ENCODE measurements at regions not wholly inside any gene's neighbourhood (a gene's known extent, or its start where the extent isn't known, plus 50 kb on each side); places are given as distances from the start of the nearest gene placed in this dataset.

- DNase-seq (ENCODE audit: low read depth in 1 of 2, low spot score in 1 of 2), result no peak
- Histone ChIP-seq H3K27me3 (ENCODE audit: insufficient read depth, poor library complexity, severe bottlenecking) (no peaks in the 10 kb centered on the region), H3K4me3 (replicated peaks; ENCODE audit: insufficient read depth, low read length) (no peak overlapping the region), H3K27ac (replicated peaks) (no peak overlapping the region)
- TF ChIP-seq POLR2AphosphoS5 (IDR thresholded peaks at IDR 0.05; ENCODE audit: low read depth) (no peak), GABPA (IDR thresholded peaks at IDR 0.05; ENCODE audit: low read depth) (no peak), SPI1 (IDR thresholded peaks at IDR 0.05; ENCODE audit: borderline replicate concordance, low read depth) (no peak)
- TF ChIP-seq, protein P1, sequence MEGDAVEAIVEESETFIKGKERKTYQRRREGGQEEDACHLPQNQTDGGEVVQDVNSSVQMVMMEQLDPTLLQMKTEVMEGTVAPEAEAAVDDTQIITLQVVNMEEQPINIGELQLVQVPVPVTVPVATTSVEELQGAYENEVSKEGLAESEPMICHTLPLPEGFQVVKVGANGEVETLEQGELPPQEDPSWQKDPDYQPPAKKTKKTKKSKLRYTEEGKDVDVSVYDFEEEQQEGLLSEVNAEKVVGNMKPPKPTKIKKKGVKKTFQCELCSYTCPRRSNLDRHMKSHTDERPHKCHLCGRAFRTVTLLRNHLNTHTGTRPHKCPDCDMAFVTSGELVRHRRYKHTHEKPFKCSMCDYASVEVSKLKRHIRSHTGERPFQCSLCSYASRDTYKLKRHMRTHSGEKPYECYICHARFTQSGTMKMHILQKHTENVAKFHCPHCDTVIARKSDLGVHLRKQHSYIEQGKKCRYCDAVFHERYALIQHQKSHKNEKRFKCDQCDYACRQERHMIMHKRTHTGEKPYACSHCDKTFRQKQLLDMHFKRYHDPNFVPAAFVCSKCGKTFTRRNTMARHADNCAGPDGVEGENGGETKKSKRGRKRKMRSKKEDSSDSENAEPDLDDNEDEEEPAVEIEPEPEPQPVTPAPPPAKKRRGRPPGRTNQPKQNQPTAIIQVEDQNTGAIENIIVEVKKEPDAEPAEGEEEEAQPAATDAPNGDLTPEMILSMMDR (IDR thresholded peaks at IDR 0.05; ENCODE audit: insufficient read depth, low read length), result no peak
- TF ChIP-seq, protein P2, sequence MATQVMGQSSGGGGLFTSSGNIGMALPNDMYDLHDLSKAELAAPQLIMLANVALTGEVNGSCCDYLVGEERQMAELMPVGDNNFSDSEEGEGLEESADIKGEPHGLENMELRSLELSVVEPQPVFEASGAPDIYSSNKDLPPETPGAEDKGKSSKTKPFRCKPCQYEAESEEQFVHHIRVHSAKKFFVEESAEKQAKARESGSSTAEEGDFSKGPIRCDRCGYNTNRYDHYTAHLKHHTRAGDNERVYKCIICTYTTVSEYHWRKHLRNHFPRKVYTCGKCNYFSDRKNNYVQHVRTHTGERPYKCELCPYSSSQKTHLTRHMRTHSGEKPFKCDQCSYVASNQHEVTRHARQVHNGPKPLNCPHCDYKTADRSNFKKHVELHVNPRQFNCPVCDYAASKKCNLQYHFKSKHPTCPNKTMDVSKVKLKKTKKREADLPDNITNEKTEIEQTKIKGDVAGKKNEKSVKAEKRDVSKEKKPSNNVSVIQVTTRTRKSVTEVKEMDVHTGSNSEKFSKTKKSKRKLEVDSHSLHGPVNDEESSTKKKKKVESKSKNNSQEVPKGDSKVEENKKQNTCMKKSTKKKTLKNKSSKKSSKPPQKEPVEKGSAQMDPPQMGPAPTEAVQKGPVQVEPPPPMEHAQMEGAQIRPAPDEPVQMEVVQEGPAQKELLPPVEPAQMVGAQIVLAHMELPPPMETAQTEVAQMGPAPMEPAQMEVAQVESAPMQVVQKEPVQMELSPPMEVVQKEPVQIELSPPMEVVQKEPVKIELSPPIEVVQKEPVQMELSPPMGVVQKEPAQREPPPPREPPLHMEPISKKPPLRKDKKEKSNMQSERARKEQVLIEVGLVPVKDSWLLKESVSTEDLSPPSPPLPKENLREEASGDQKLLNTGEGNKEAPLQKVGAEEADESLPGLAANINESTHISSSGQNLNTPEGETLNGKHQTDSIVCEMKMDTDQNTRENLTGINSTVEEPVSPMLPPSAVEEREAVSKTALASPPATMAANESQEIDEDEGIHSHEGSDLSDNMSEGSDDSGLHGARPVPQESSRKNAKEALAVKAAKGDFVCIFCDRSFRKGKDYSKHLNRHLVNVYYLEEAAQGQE (IDR thresholded peaks at IDR 0.05; ENCODE audit: insufficient replicate concordance, low read depth), result no peak
Measured at GRCh38 chr4:126375462-126376054, 1060.8 kb downstream of the FAT4 start.

DNA sequence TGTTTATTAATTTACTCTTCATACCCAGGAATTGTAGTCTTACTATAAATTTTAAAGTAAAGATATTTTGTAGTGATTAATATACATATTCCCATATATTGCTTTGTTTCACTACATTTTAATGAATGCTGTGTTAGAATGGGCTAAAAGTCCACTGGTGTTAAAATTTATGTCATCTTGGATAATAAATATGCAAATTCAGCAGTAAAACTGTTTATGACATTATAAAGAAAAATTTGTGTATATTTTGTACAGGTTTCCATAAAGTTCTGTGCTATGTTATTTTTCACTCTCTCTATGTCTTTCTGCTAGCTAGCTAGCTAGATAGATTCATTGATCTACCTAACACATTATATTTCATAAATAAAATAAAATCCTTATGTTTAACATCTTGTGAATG, 1071.2 kb downstream of the FAT4 start:
- Histone ChIP-seq H3K4me3 (replicated peaks; ENCODE audit: insufficient read depth, low read length) (no peak overlapping the region), H3K27me3 (ENCODE audit: insufficient read depth, poor library complexity, severe bottlenecking) (no peaks in the 10 kb centered on the region), H3K27ac (replicated peaks) (no peak overlapping the region)
- DNase-seq (ENCODE audit: low read depth in 1 of 2, low spot score in 1 of 2), result no peak
- TF ChIP-seq SPI1 (IDR thresholded peaks at IDR 0.05; ENCODE audit: borderline replicate concordance, low read depth) (no peak), GABPA (IDR thresholded peaks at IDR 0.05; ENCODE audit: low read depth) (no peak), POLR2AphosphoS5 (IDR thresholded peaks at IDR 0.05; ENCODE audit: low read depth) (no peak)
- TF ChIP-seq, protein P1 (IDR thresholded peaks at IDR 0.05; ENCODE audit: insufficient read depth, low read length), result no peak
- TF ChIP-seq, protein P2 (IDR thresholded peaks at IDR 0.05; ENCODE audit: insufficient replicate concordance, low read depth), result no peak

DNA sequence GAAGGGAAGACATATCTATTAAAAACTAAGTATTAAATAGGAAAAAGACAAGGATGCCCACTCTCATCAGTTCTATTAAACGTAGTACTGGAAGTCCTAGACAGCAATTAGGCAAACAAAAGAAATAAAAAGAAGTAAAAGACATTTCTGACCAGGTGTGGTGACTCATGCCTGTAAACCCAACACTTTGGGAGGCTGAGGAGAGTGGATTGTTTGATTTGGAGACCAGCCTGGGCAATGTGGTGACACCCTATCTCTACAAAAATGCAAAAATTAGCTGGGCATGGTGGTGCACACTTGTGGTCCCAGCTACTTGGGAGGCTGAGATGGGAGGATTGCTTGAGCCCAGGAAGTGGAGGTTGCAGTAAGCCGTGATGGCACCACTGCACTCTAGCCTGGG, 1071.8 kb downstream of the FAT4 start:
- no peak for TF ChIP-seq POLR2AphosphoS5 (IDR thresholded peaks at IDR 0.05; ENCODE audit: low read depth)
- no peak for TF ChIP-seq SPI1 (IDR thresholded peaks at IDR 0.05; ENCODE audit: borderline replicate concordance, low read depth)
- TF ChIP-seq, protein P2 (IDR thresholded peaks at IDR 0.05; ENCODE audit: insufficient replicate concordance, low read depth), result no peak
- DNase-seq (ENCODE audit: low read depth in 1 of 2, low spot score in 1 of 2), result no peak

More for the DNA sequence above, 1071.8 kb downstream of the FAT4 start:
- Histone ChIP-seq H3K27me3 (ENCODE audit: insufficient read depth, poor library complexity, severe bottlenecking) (no peaks in the 10 kb centered on the region), H3K4me3 (replicated peaks; ENCODE audit: insufficient read depth, low read length) (no peak overlapping the region), H3K27ac (replicated peaks) (no peak overlapping the region)

Measured in HL-60 (cell line).